Stimulated activated CD4-positive, alpha-beta T cell treated with anti-CD3 and anti-CD28 coated beads, Interleukin-15, amount 100 ng/mL, for 24 hours (primary cell): ENCODE measurements at regions not wholly inside any gene's neighbourhood (a gene's known extent, or its start where the extent isn't known, plus 50 kb on each side); places are given as distances from the start of the nearest gene placed in this dataset.
"Not testable (repeated sequence)": the region's sequence is repeated elsewhere in the genome, so short reads cannot be mapped to it uniquely, and the experiment has no call there.

ENCODE experiments used
- DNase-seq: peaks from one replicate; pipeline ENCODE4 v3.0.0-alpha.2; 2020

GRCh38 chr7:24138343-24138742 is 145.6 kb upstream of the NPY start:
- DNase-seq: no peak

DNA sequence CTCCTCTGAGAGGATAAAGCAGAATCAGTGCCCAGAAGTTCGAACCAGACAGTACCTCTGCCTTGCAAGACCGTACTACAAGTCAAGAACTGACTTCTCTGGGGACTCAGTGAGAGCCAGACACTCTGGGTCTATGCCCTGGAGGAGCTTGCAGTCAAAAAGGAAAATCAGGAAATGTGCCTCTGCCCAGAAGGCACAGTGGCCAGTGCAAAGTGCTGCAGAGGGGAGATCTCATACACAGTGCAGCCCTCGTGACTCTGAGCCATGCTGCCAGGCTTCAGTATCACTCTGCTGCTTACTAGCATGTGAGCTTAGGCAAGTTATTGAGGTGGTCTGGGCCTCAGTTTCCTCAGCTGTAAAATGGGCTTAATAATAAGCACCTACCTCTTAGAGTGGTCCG is 144.0 kb upstream of the NPY start:
- DNase-seq: no peak

DNA sequence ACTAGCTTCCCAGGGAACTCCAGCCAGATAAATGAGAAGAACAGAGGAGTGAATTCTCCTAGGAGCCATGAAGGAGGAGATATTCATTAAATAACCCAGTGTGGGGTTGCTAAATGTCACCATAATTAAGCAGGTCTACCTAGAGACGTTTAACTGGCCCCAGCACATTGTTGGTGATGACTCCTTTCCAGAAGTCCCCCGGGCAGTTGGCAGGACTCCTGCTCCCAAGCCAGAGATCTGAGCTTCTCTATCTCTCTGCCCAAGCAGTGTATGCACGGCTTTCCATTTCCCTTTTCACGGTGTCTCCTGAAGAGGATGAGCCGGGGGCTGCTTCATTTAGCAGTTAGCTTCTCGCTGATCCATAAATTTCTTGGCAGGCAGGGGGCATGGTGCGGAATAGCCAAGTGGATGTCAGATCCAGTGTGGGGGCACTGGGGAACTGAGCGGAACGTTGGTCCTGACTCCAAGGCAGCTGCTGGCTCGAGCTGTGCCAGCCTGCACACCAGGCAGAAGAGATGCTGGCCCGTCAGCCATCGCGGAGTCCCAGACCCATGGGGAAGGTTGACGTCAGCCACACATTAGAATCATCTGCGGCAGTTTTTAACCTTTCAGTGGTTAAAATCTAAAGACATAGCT is 142.0 kb upstream of the NPY start:
- no peak for DNase-seq

DNA sequence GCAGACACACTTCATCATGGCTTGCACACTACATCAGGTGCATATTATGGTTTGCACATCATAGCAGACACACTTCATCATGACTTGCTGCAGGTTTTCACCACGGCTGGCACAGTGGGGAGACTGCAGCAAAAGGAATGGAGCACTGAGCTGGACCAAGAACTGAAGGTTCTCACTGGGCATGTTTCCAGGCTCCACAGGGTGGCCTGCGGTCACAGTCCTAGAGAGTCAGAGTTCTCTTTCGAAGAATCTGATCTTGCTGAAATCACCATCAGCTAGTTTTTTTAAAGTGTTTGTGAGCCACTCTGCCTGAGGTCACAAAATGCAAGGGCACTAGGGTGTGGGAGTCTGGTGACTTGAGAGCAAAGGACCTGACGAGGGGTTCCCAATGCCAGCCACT is 140.4 kb upstream of the NPY start:
- DNase-seq: no peak

DNA sequence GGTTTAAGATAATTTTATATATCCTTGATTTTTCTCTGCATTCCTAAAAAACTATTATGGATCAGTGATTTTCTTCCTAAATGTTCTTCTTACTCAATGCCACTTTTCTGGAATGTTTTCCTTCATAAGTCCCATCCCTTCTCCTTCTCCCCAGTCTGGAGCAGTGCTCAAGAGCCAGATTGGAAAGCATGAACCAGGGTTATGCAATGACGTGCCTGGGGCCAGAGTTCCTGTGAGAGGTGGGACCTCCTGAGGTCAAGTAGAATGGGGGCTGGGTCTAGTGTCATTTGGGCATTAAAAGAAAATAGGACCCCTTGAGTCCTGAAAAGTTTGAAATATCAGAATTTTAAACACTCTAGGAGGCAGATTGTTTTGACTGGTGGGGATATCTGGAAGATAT is 132.0 kb upstream of the NPY start:
- DNase-seq: no peak

DNA sequence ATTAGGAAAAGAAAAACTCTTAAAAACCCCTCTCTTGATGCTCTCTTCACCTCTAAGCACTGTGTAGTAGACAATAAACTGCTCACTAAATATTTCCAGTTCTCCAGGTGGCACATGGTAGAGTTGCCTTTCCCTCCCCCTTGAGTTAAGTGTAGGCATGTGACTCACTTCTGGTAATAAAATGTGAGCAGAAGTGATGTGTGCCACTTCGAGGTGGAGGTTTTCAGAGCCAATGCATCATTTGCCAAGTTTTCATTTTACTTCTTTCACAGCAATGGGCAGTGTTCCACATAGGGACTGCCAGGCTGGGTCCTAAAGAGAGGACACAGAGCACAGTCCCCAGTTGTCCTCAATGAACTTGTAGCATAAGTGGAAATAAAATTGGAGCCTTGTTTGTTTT is 131.6 kb upstream of the NPY start:
- DNase-seq: no peak

DNA sequence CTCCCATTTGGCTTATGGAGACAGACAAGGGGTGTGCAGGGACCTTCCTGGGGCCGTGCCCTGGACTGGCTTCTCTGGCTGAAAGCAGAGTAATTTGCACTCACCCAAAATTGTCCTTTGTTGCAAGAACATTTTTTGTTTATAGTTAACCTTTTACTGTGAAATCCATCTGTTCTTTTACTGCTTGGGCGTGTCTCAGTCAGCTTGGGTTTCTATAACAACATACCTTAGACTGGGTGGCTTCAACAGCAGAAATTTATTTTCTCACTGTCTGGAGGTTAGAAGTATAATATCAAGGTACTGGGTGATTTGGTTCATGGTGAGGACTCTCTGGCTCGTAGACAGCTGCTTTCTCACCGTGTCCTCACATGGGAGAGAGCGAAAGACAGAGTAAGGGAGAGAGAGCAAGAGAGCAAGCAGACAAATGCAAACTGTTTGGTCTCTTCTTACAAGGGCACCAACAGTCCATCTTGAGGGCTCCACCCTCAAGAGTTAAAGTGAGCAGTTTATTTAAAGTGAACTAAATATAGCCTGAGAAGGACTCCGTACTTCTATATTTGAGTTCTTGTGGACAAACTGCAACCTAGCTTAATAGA is 131.0 kb upstream of the NPY start:
- no peak for DNase-seq

GRCh38 chr7:24157666-24158065 is 126.3 kb upstream of the NPY start:
- DNase-seq: no peak

DNA sequence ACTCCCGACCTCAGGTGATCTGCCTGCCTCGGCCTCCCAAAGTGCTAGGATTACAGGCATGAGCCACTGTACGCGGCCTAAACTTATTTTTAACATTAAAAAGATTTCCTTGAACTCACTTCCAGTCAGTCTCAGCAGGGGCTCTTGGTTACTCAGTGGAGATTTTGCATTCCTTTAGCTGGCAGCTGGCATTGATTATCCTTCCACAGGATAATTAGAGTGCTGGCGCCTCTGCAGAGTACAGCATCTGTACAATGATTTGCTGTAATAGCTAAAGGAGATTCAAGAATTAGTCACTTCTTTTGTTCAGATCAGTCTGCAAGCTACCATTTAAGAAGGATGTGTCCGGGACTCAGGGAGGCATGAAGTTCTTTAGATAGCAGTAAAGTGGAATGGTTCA is 125.0 kb upstream of the NPY start:
- DNase-seq: no peak

GRCh38 chr7:24164401-24164800 is 119.6 kb upstream of the NPY start:
- DNase-seq: no peak

DNA sequence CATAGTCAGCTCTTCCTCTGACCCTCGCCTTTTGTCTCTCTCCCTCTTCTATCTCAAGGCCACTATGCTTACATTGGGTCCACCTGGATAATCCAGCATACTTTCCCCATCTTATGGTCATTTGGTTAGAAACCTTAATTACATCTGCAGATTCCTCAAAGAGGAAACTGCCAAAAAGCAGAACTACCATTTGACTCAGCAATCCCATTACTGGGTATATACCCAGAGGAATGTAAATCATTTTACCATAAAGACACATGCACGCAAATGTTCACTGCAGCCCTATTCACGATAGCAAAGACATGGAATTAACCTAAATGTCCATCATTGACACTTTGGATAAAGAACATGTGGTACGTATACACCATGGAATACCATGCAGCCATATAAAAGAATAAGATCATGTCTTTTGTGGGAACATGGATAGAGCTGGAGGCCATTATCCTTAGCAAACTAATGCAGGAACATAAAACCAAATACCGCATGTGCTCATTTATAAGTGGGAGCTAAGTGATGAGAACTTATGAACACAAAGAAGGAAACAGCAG is 114.8 kb upstream of the NPY start:
- no peak for DNase-seq

GRCh38 chr7:24171951-24172350 is 112.0 kb upstream of the NPY start:
- DNase-seq: not testable (repeated sequence)

DNA sequence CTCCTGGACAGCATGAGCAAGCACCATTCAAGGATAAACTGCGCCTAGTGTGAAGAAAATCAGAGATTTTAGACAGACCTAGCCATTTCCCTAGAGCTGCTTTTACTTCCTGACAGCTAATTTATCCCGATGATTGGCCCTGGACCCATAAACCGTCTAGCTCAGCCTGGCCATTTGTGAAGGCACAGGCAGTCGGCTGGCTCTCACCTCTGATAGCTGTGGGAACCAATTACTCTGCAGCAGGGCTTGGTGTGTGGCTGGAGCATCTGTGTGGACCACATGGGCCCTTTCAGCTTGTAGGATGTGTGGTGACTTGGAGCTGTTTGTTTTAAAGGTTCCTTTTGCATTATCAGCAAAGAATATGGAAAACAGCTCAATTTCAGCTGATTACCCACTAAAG is 111.1 kb upstream of the NPY start:
- DNase-seq: no peak

DNA sequence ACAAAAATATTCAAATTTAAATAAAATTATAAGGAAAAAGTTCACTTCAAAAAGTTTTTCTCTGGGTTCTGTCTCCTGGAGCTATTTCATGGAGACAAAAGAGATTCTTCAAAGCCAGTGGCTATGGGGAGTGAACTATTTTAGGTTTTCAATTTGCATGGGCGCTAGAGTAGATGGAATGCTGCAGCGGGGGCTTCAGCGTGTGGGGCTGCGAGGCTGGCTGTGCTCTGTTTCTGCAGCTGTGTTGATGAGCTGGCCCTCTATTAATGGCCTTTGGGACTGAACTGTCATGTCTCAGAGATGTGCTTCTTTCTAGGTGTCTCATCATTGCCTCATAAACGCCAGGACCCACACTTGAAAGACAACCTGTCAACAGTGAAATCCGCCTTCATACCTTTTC is 108.4 kb upstream of the NPY start:
- DNase-seq: no peak

GRCh38 chr7:24178811-24179570 is 105.0 kb upstream of the NPY start:
- no peak for DNase-seq

DNA sequence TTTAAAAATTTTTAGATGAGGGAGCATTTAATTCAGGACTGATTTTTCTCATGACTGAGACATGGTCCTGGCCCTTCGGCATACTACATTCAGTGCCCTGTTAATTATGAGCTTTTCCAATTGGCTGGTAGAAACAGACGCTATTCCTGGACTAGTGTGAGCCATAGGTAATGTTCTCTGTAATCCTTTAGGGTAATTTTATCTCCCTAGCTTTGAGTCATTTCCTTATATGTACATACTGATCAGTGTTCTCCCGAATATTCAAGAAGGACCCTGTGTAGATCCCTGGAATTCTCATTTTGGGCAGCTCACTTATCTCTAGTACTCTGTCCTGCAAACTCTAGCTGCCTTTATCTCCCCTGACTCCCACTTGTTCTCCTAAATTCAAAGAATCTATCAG is 92.6 kb upstream of the NPY start:
- DNase-seq: no peak

DNA sequence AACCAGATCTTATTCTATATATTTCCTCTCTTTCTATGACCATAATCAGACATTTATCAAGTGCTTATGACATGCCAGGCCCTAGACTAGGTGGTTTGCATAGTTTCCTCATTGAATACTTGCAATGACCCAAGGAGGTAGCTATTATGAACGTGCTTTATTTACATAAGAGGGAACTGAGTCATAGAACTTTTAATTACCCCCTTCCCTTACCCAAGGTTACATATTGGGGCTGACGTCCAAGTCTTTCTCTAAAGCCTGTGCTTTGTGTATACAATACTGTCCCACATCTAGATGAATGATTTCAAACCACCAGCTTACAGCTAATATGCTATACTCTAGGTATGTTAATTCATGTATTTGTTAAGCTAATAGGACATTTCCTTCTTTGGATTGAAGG is 91.9 kb upstream of the NPY start:
- no peak for DNase-seq

GRCh38 chr7:24192691-24193090 is 91.3 kb upstream of the NPY start:
- DNase-seq: no peak

GRCh38 chr7:24197852-24198251 is 86.1 kb upstream of the NPY start:
- no peak for DNase-seq

DNA sequence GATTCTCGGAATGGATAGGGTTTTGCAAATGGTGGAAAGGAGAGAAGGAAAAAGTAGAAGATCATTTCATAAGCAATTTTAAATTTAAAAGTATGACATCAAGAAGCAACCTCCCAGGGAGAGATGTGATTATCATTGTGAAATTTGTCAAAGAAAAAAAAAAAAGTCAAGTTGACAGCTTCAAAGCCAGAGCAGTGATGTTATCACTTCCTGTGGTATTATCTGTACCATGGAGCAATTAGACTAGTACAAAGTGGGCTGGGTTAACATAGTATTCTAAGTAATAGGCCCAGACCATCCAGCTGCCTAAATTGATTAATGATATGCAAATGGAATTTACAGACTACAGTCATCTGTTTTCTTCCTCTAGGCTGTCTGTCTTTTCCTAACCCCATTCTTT is 84.0 kb upstream of the NPY start:
- DNase-seq: no peak

DNA sequence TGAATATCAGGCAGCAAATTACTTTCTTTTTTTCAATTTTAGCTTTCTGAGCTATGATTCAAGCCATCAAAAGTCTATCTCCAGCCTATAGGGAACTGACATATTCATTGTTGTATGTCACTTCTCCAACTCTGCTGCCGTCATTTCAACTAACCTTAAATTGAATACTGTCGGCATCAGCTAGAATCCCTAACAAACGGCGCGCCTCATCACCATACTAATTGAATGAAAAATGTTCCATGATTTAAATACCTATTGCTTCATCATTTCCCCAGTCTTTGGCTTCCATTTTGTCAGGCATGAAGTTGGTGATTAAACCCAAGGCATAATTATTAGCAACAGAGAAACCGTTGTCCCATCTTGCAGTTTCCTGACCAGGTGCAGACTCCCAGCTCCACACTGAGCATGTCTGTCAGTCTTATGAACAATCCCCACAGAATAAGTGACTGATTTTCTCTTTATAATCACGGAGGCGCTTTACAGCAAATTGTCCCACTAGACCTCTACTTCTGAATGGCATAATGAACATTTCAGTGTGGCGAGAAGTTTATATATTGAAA is 83.5 kb upstream of the NPY start:
- no peak for DNase-seq

DNA sequence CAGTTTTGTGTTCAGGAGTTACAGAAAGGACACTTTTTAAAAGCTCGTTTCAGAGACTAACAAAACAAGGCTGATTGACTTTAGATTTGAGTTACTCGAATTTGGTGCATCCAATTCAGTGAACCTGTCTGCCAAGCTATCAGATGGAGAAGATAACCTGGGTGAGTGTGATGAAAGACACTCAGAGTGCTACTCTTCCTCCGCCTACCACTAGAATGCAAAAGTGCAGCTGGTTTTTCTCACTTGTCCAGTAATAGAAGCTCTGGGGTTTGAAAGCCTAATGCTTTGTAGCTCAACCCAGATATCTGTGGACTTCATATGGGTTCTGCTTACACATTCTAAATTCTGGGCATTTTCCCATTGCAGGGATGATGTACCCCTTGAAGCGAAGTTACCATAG is 82.8 kb upstream of the NPY start:
- no peak for DNase-seq

DNA sequence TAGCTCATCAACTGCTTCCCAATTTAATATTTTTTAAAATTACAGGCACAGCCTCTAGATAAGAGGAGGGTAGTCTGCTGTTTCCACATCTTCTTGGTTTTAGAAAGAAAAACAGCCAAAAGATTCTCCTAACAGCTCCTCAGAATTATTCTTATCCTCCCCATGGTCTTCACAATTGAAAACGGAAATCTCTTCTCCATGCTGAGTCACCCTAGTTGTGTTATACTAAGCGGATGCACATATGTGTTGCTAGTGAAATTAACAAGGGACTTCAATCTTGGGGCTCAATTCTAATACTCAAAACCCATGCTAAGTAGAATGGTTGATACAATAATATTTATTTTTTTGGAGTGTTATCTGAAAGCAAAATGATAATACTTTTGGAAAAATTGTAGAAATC is 71.9 kb upstream of the NPY start:
- no peak for DNase-seq

- DNase-seq: no peak
Measured at GRCh38 chr7:24213311-24213710, 70.7 kb upstream of the NPY start.
